ENCODE measurements at regions not wholly inside any gene's neighbourhood (a gene's known extent, or its start where the extent isn't known, plus 50 kb on each side); places are given as distances from the start of the nearest gene placed in this dataset.

- H3K9me2 ChIP-seq (replicated peaks; ENCODE audit: control insufficient read depth, low read length), result no peaks in the 10 kb centered on the region
Measured at GRCh38 chr9:82552784-82553183, 510.2 kb downstream of the RASEF start.

GRCh38 chr9:82553654-82554366 is 509.1 kb downstream of the RASEF start:
- no peaks in the 10 kb centered on the region for H3F3A ChIP-seq (ENCODE audit: control insufficient read depth, insufficient read depth)
- TF ChIP-seq EZH2phosphoT487 (IDR thresholded peaks at IDR 0.05; ENCODE audit: borderline replicate concordance, low read length), result no peak
- H3K4me1 ChIP-seq (ENCODE audit: control insufficient read depth, low read length), result no peaks in the 10 kb centered on the region

More at GRCh38 chr9:82552784-82553183, 510.2 kb downstream of the RASEF start:
- no peaks in the 10 kb centered on the region for H3K27me3 ChIP-seq (ENCODE audit: control insufficient read depth, low read length)
- H3K27ac ChIP-seq (ENCODE audit: low read depth, low read length), result no peak overlapping the region
- H3K79me2 ChIP-seq (ENCODE audit: control insufficient read depth, low read length), result no peaks in the 10 kb centered on the region
- H3F3A ChIP-seq (ENCODE audit: control insufficient read depth, insufficient read depth), result no peaks in the 10 kb centered on the region
- TF ChIP-seq EZH2phosphoT487 (IDR thresholded peaks at IDR 0.05; ENCODE audit: borderline replicate concordance, low read length) (no peak), CTCF (IDR thresholded peaks at IDR 0.05; ENCODE audit: low read depth, low read length, poor library complexity, severe bottlenecking) (no peak)
- no peaks in the 10 kb centered on the region for H4K20me1 ChIP-seq (ENCODE audit: control insufficient read depth, insufficient read depth, low read depth, low read length)
- H3K9me3 ChIP-seq (ENCODE audit: control insufficient read depth, insufficient read depth, low read length), result no peaks in the 10 kb centered on the region
- H3K4me2 ChIP-seq (ENCODE audit: low read length), result no peak overlapping the region
- no peak overlapping the region for H3K4me3 ChIP-seq (ENCODE audit: low read length)
- no peaks in the 10 kb centered on the region for H3K4me1 ChIP-seq (ENCODE audit: control insufficient read depth, low read length)
- no peaks in the 10 kb centered on the region for H3K36me3 ChIP-seq (ENCODE audit: control insufficient read depth, low read length)

GRCh38 chr9:82554381-82554780 is 508.6 kb downstream of the RASEF start:
- Histone ChIP-seq H3F3A (ENCODE audit: control insufficient read depth, insufficient read depth) (no peaks in the 10 kb centered on the region), H3K4me1 (ENCODE audit: control insufficient read depth, low read length) (no peaks in the 10 kb centered on the region), H3K36me3 (ENCODE audit: control insufficient read depth, low read length) (no peaks in the 10 kb centered on the region), H3K4me2 (ENCODE audit: low read length) (no peak overlapping the region), H3K4me3 (ENCODE audit: low read length) (no peak overlapping the region), H3K9me2 (replicated peaks; ENCODE audit: control insufficient read depth, low read length) (no peaks in the 10 kb centered on the region), H3K79me2 (ENCODE audit: control insufficient read depth, low read length) (no peaks in the 10 kb centered on the region), H4K20me1 (ENCODE audit: control insufficient read depth, insufficient read depth, low read depth, low read length) (no peaks in the 10 kb centered on the region), H3K9me3 (ENCODE audit: control insufficient read depth, insufficient read depth, low read length) (no peaks in the 10 kb centered on the region), H3K27ac (ENCODE audit: low read depth, low read length) (no peak overlapping the region), H3K27me3 (ENCODE audit: control insufficient read depth, low read length) (no peaks in the 10 kb centered on the region)
- TF ChIP-seq CTCF (IDR thresholded peaks at IDR 0.05; ENCODE audit: low read depth, low read length, poor library complexity, severe bottlenecking) (no peak), EZH2phosphoT487 (IDR thresholded peaks at IDR 0.05; ENCODE audit: borderline replicate concordance, low read length) (no peak)

More at GRCh38 chr9:82553654-82554366, 509.1 kb downstream of the RASEF start:
- no peak overlapping the region for H3K4me2 ChIP-seq (ENCODE audit: low read length)
- H3K27ac ChIP-seq (ENCODE audit: low read depth, low read length), result no peak overlapping the region
- no peak overlapping the region for H3K4me3 ChIP-seq (ENCODE audit: low read length)
- H3K27me3 ChIP-seq (ENCODE audit: control insufficient read depth, low read length), result no peaks in the 10 kb centered on the region
- H3K9me3 ChIP-seq (ENCODE audit: control insufficient read depth, insufficient read depth, low read length), result no peaks in the 10 kb centered on the region
- no peaks in the 10 kb centered on the region for H3K36me3 ChIP-seq (ENCODE audit: control insufficient read depth, low read length)
- no peaks in the 10 kb centered on the region for H3K79me2 ChIP-seq (ENCODE audit: control insufficient read depth, low read length)
- H3K9me2 ChIP-seq (replicated peaks; ENCODE audit: control insufficient read depth, low read length), result no peaks in the 10 kb centered on the region
- H4K20me1 ChIP-seq (ENCODE audit: control insufficient read depth, insufficient read depth, low read depth, low read length), result no peaks in the 10 kb centered on the region

GRCh38 chr9:82555031-82555430 is 507.9 kb downstream of the RASEF start:
- no peaks in the 10 kb centered on the region for H3F3A ChIP-seq (ENCODE audit: control insufficient read depth, insufficient read depth)
- H3K4me1 ChIP-seq (ENCODE audit: control insufficient read depth, low read length), result no peaks in the 10 kb centered on the region
- H3K79me2 ChIP-seq (ENCODE audit: control insufficient read depth, low read length), result no peaks in the 10 kb centered on the region
- H3K27ac ChIP-seq (ENCODE audit: low read depth, low read length), result no peak overlapping the region
- H3K4me3 ChIP-seq (ENCODE audit: low read length), result no peak overlapping the region
- H4K20me1 ChIP-seq (ENCODE audit: control insufficient read depth, insufficient read depth, low read depth, low read length), result no peaks in the 10 kb centered on the region
- H3K4me2 ChIP-seq (ENCODE audit: low read length), result no peak overlapping the region
- no peaks in the 10 kb centered on the region for H3K27me3 ChIP-seq (ENCODE audit: control insufficient read depth, low read length)
- H3K36me3 ChIP-seq (ENCODE audit: control insufficient read depth, low read length), result no peaks in the 10 kb centered on the region
- H3K9me3 ChIP-seq (ENCODE audit: control insufficient read depth, insufficient read depth, low read length), result no peaks in the 10 kb centered on the region
- TF ChIP-seq EZH2phosphoT487 (IDR thresholded peaks at IDR 0.05; ENCODE audit: borderline replicate concordance, low read length), result no peak
- TF ChIP-seq CTCF (IDR thresholded peaks at IDR 0.05; ENCODE audit: low read depth, low read length, poor library complexity, severe bottlenecking), result no peak
- H3K9me2 ChIP-seq (replicated peaks; ENCODE audit: control insufficient read depth, low read length), result no peaks in the 10 kb centered on the region

Data from DOHH2 (cell line).